D721Med (cell line): ENCODE measurements at regions not wholly inside any gene's neighbourhood (a gene's known extent, or its start where the extent isn't known, plus 50 kb on each side); places are given as distances from the start of the nearest gene placed in this dataset.

Experiments used
- DNase-seq: peaks from one replicate; pipeline ENCODE4 v3.0.0; 2011; ENCODE audit warnings: low spot score; ENCODE audit not compliant: insufficient read length
- FAIRE-seq: peaks from 2 replicates; lab custom pipeline; 2011; peaks lifted over from hg19 to GRCh38; lab: Jason Lieb, UNC
- TF ChIP-seq, protein P1 (sequence below): IDR thresholded peaks from 2 replicates; pipeline ENCODE4 v1.5.1; 2012; ENCODE audit warnings: mild to moderate bottlenecking, control low read depth; ENCODE audit not compliant: insufficient read depth; ENCODE audit errors: missing control alignments

DNA sequence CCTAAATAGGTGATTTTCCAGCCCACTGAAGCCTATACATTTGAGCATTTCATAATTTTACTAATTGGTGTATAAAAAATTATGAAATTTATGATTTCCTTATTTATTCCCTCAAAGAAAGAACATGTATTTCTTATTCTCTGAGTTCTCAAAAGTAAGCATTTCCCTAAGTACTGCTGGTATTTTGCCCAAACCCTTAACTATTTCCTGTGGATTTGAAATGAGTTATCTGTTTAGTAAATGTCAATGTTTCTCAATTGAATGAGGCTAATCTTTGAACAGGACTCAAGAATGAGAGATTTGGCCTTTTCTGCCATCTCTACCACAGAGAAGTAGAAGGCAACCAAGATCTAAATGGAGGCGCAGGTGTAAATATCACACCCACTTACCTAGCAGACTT is 751.7 kb downstream of the TLE1 start:
- FAIRE-seq (no peak), DNase-seq (no peak)
- TF ChIP-seq, protein P1, sequence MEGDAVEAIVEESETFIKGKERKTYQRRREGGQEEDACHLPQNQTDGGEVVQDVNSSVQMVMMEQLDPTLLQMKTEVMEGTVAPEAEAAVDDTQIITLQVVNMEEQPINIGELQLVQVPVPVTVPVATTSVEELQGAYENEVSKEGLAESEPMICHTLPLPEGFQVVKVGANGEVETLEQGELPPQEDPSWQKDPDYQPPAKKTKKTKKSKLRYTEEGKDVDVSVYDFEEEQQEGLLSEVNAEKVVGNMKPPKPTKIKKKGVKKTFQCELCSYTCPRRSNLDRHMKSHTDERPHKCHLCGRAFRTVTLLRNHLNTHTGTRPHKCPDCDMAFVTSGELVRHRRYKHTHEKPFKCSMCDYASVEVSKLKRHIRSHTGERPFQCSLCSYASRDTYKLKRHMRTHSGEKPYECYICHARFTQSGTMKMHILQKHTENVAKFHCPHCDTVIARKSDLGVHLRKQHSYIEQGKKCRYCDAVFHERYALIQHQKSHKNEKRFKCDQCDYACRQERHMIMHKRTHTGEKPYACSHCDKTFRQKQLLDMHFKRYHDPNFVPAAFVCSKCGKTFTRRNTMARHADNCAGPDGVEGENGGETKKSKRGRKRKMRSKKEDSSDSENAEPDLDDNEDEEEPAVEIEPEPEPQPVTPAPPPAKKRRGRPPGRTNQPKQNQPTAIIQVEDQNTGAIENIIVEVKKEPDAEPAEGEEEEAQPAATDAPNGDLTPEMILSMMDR, result no peak

DNA sequence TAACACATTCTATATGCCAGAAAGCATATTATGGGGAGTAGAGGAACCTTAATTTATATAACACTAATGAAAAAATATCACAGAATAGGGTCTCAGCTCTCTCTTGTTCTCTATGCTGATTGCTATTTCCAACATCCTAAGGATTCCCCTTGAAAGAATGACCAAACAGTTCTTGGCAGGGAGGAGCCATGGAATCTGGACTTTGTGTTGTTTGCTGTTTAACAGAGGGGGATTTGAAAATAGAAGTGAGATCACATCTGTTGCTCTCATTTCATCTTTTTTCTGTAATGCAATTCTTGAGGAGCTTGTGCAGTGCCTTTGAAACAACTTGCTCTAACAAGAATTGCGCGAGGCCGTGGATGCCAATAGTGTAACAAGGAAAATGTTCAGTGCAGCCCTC is 755.3 kb downstream of the TLE1 start:
- DNase-seq, result no peak
- TF ChIP-seq, protein P1, result no peak
- no peak for FAIRE-seq

DNA sequence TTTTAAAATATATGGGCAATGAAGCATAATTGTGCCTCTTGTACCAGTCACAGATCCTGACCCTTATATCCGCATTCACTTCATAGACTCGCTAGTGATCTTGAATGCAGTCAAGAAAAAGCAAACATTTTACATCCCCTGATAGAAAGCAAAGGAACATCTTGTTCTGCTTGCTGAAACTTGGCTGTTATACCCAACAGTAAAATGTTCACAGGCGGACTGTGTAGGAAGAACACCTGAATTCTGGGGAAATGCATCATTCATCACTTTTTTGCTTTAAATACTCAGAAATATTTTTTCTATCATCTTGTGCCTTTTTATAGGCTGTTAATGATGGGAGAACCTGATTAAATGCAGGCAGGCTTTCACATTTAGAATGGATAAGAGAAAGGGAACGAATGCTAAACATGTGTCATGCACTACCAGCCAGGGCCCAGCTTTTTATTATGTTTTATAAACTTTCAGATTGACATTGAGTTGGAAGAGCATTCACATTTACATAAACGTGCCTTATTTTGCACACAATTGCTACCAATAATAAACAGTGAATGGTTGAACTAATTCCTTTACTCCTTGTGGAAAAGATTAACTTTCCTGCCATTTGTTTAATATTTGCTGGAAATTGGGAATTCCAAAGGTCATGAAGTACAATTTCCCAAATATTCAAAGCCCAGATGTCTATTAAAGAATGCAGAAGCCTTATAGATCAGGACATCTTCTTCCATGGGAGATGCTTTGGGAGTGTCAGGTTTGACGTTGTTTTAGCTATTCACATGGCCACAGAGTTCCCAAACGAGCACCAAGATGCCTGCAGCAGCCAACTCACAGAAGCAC is 756.2 kb downstream of the TLE1 start:
- DNase-seq, result no peak
- FAIRE-seq, result no peak
- TF ChIP-seq, protein P1, result no peak

DNA sequence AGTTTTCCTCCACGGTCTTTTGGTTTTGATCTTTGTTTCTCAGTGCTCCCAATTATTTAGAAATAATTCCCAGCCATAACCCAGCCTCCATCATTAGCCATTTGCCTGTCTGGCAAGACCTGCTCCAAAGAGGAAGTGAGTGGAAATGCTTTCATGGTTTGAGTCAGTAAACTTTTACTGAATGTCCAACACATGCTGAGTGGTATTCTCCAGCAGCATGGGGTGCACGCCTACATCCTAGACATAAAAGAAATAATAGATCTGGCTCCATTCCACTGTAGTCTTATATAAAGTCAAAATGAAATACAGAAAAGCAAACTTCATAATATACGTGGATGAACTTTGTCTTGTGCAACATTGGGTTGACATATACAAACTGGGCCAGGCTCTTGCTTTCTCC is 757.2 kb downstream of the TLE1 start:
- FAIRE-seq, result no peak
- DNase-seq, result no peak
- TF ChIP-seq, protein P1, result no peak

DNA sequence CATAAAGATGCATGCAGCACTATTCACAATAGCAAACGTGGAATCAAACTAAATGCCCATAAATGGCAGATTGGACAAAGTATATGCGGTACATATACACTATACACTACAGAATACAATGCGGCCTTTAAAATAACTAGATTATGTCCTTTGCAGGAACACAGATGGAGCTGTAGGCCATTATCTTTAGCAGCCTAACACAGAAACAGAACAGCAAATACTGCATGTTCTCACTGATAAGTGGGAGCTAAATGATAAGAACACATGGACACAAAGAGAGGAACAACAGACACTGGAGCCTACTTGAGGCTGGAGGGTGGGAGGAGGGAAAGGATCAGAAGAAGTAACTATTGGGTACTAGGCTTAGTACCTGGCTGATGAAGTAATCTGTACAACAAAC is 758.2 kb downstream of the TLE1 start:
- TF ChIP-seq, protein P1, result no peak
- FAIRE-seq, result no peak
- DNase-seq, result no peak

DNA sequence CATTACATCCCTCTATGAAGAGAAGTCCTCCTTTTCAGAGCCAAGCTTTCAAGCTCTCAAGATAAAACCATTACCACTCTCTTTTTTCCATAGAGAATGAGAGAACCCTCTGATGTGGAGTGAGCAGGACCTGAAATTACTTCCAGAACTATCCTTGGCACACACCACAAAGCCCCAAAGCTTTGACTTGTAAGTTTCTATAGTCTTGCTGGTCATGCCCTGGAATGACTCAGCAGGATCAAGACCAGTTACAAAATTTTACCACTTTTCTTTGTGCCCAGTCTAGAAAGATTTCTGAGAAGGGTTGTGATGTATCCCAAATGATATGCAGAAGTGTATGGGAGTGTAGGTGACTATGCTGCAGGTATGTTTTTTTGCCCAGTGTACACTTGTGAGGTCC is 760.6 kb downstream of the TLE1 start:
- TF ChIP-seq, protein P1, result no peak
- no peak for FAIRE-seq
- DNase-seq, result no peak

DNA sequence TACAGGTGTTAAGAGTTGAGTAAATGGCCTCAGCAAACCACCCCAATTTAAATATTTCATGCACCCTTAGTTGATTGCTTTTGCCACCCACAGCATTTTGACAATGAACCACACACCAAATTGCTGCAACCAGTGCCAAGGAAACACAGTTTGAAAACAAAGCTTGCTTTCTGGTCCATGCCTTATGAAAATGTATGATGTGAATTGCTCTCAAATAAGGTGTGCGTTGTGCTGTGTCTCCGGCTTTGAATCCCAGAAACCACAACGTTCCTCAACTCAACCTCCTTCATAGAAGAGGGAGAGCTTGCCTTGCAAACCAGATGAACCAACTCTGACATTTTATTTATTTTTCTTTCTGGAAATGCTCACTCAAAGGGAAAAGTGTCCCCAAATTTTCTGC is 762.7 kb downstream of the TLE1 start:
- no peak for FAIRE-seq
- no peak for DNase-seq
- TF ChIP-seq, protein P1, result no peak
